Ascending aorta (tissue), 2 donors: ENCODE measurements at regions not wholly inside any gene's neighbourhood (a gene's known extent, or its start where the extent isn't known, plus 50 kb on each side); places are given as distances from the start of the nearest gene placed in this dataset.
"Not testable (repeated sequence)": the region's sequence is repeated elsewhere in the genome, so short reads cannot be mapped to it uniquely, and the experiment has no call there.

Experiments used
- DNase-seq, 2 donors: peaks; one replicate each; pipeline ENCODE4 v3.0.0-alpha.2; 2019; ENCODE audit warnings: low spot score in 2 of 2
- H3K27ac ChIP-seq, 2 donors: fragments of 200-600 bp; sonication (generic); one replicate each; pipeline ENCODE4 v1.5.1; 2016 to 2017; ENCODE audit warnings: mild to moderate bottlenecking in 1 of 2
- H3K27me3 ChIP-seq: fragments of 200-600 bp; sonication (generic); one replicate; pipeline ENCODE4 v1.5.1; 2017
- H3K36me3 ChIP-seq, 2 donors: fragments of 200-600 bp; sonication (generic); one replicate each; pipeline ENCODE4 v1.5.1; 2016
- H3K4me1 ChIP-seq, 2 donors: fragments of 200-600 bp; sonication (generic); one replicate each; pipeline ENCODE4 v1.5.1; 2016 to 2017; ENCODE audit warnings: mild to moderate bottlenecking in 1 of 2
- H3K4me3 ChIP-seq, 2 donors: fragments of 200-600 bp; sonication (generic); one replicate each; pipeline ENCODE4 v1.5.1; 2016 to 2017; ENCODE audit warnings: mild to moderate bottlenecking in 1 of 2
- H3K9me3 ChIP-seq, 2 donors: fragments of 200-600 bp; sonication (generic); one replicate each; pipeline ENCODE4 v1.5.1; 2016
- CTCF ChIP-seq, 3 experiments: fragments of 200-600 bp in 2 of 3; fragments of 450-650 bp in 1 of 3; sonication (generic) in 2 of 3; IDR thresholded peaks; one replicate each; pipeline ENCODE4 v1.5.1; 2016 to 2019; ENCODE audit warnings: antibody characterized with exemption in 3 of 3, mild to moderate bottlenecking in 1 of 3, moderate library complexity in 1 of 3
- intact Hi-C: fragments of 100-400 bp; cut with DNase I; formaldehyde crosslinking; loops from one replicate; pipeline ENCODE4 v1.15.1; 2023

- Histone ChIP-seq H3K9me3 (no peaks in the 10 kb centered on the region), H3K36me3 (no peaks in the 10 kb centered on the region), H3K27me3 (no peaks in the 10 kb centered on the region), H3K27ac (no peak overlapping the region), H3K4me1 (no peaks in the 10 kb centered on the region), H3K4me3 (no peak overlapping the region)
- intact Hi-C loops, result no loop called here
- TF ChIP-seq CTCF (IDR thresholded peaks at IDR 0.05), result no peak
- no peak for DNase-seq
Observed at GRCh38 chr5:56632939-56633338, 182.4 kb upstream of the MAP3K1 start.

GRCh38 chr5:56632199-56632598 lies 183.2 kb upstream of the MAP3K1 start:
- H3K4me3 ChIP-seq, result no peak overlapping the region
- no peaks in the 10 kb centered on the region for H3K36me3 ChIP-seq
- no peak overlapping the region for H3K27ac ChIP-seq
- intact Hi-C loops, result no loop called here
- H3K27me3 ChIP-seq, result no peaks in the 10 kb centered on the region
- no peaks in the 10 kb centered on the region for H3K4me1 ChIP-seq
- DNase-seq, result no peak
- H3K9me3 ChIP-seq, result peaks cover 0 to 7% of the 10 kb centered on the region in 2 donors
- TF ChIP-seq CTCF (IDR thresholded peaks at IDR 0.05), result no peak

- Histone ChIP-seq H3K4me1 (no peaks in the 10 kb centered on the region), H3K27me3 (no peaks in the 10 kb centered on the region), H3K9me3 (peaks cover 0 to 7% of the 10 kb centered on the region in 2 donors), H3K36me3 (no peaks in the 10 kb centered on the region), H3K4me3 (no peak overlapping the region), H3K27ac (no peak overlapping the region)
- intact Hi-C loops, result no loop called here
- no peak for DNase-seq
- no peak for TF ChIP-seq CTCF (IDR thresholded peaks at IDR 0.05)
Observed at GRCh38 chr5:56631719-56632118, 183.6 kb upstream of the MAP3K1 start.

GRCh38 chr5:56628616-56629015 lies 186.7 kb upstream of the MAP3K1 start:
- H3K9me3 ChIP-seq, DNase-seq, H3K27ac ChIP-seq, intact Hi-C loops, H3K36me3 ChIP-seq, H3K4me3 ChIP-seq, H3K27me3 ChIP-seq, H3K4me1 ChIP-seq: not testable (repeated sequence)

- H3K27me3 ChIP-seq, result no peaks in the 10 kb centered on the region
- intact Hi-C loops, result no loop called here
- no peaks in the 10 kb centered on the region for H3K4me1 ChIP-seq
- no peaks in the 10 kb centered on the region for H3K36me3 ChIP-seq
- DNase-seq, result no peak
- H3K27ac ChIP-seq, result no peak overlapping the region
- no peak overlapping the region for H3K4me3 ChIP-seq
- TF ChIP-seq CTCF (IDR thresholded peaks at IDR 0.05), result no peak
- H3K9me3 ChIP-seq, result peaks cover 0 to 11% of the 10 kb centered on the region in 2 donors
Observed at GRCh38 chr5:56625541-56625940, 189.8 kb upstream of the MAP3K1 start.

- peaks cover 0 to 11% of the 10 kb centered on the region in 2 donors for H3K9me3 ChIP-seq
- no peak overlapping the region for H3K4me3 ChIP-seq
- no peak for DNase-seq
- no peak for TF ChIP-seq CTCF (IDR thresholded peaks at IDR 0.05)
- H3K27ac ChIP-seq, result no peak overlapping the region
- intact Hi-C loops, result no loop called here
- H3K36me3 ChIP-seq, result no peaks in the 10 kb centered on the region
- no peaks in the 10 kb centered on the region for H3K4me1 ChIP-seq
- no peaks in the 10 kb centered on the region for H3K27me3 ChIP-seq
Observed at GRCh38 chr5:56624751-56625150, 190.6 kb upstream of the MAP3K1 start.
